AG04450 (cell line): ENCODE measurements at regions not wholly inside any gene's neighbourhood (a gene's known extent, or its start where the extent isn't known, plus 50 kb on each side); places are given as distances from the start of the nearest gene placed in this dataset.

Experiments
- CTCF ChIA-PET: fragments of 300-600, 350-600 bp; formaldehyde crosslinking; extraction: SDS; loops from one replicate; lab custom pipeline; 2022; ENCODE audit warnings: antibody characterized with exemption, inconsistent platforms; lab: Charles Lee
- POLR2A ChIA-PET: fragments of 350-600 bp; formaldehyde crosslinking; extraction: SDS; loops from one replicate; lab custom pipeline; 2021; ENCODE audit warnings: antibody characterized with exemption, inconsistent platforms; lab: Yijun Ruan, JAX
- DNase-seq: peaks from one replicate; pipeline ENCODE4 v3.0.0-alpha.2; 2011; ENCODE audit warnings: low read depth, low spot score
- H3K27ac ChIP-seq: one replicate; pipeline ENCODE4 v1.5.1; 2012; ENCODE audit warnings: low read depth, low read length, control low read depth
- H3K27me3 ChIP-seq: one replicate; pipeline ENCODE4 v1.6.0; 2012; ENCODE audit warnings: low read length; ENCODE audit not compliant: control insufficient read depth, insufficient read depth
- H3K4me3 ChIP-seq: 2 replicates; pipeline ENCODE4 v1.5.1; 2011; ENCODE audit warnings: mild to moderate bottlenecking, low read depth, low read length, control low read depth
- H3K9me3 ChIP-seq: 2 replicates; pipeline ENCODE4 v1.5.1; 2012; ENCODE audit warnings: low read length; ENCODE audit not compliant: control insufficient read depth, insufficient read depth
- CTCF ChIP-seq: IDR thresholded peaks from 2 replicates; pipeline ENCODE4 v1.5.1; 2011; ENCODE audit warnings: low read depth, low read length, control low read depth, inconsistent platforms

- Histone ChIP-seq H3K27me3 (no peaks in the 10 kb centered on the region), H3K9me3 (no peaks in the 10 kb centered on the region), H3K4me3 (no peak overlapping the region), H3K27ac (no peak overlapping the region)
- no peak for DNase-seq
- TF ChIP-seq CTCF, result no peak
- CTCF ChIA-PET, result no interaction called here
- POLR2A ChIA-PET, result no interaction called here
These were observed 145.3 kb upstream of the RRP15 start for GRCh38 chr1:218139761-218140160.

- Histone ChIP-seq H3K27ac (no peak overlapping the region), H3K27me3 (peaks cover 13% of the 10 kb centered on the region), H3K4me3 (no peak overlapping the region), H3K9me3 (no peaks in the 10 kb centered on the region)
- no peak for DNase-seq
- ChIA-PET CTCF (interaction anchor here (1.0 kb wide), 1 partner anchor 11 kb away, joined by 3 read pairs; no protein-coding TSS in a partner anchor), POLR2A (interaction anchor here (0.7 kb wide), 1 partner anchor 14 kb away, joined by 4 read pairs; no protein-coding TSS in a partner anchor)
- TF ChIP-seq CTCF, result no peak
These were observed 128.5 kb upstream of the RRP15 start for GRCh38 chr1:218156595-218156994.

- no peaks in the 10 kb centered on the region; the same call in 1 of the 2 replicates for H3K9me3 ChIP-seq
- POLR2A ChIA-PET, result no interaction called here
- CTCF ChIA-PET, result no interaction called here
- H3K27me3 ChIP-seq, result peaks cover 53% of the 10 kb centered on the region
- no peak for DNase-seq
- no peak for TF ChIP-seq CTCF
- H3K4me3 ChIP-seq, result no peak overlapping the region
- no peak overlapping the region for H3K27ac ChIP-seq
These were observed 121.7 kb upstream of the RRP15 start for GRCh38 chr1:218163371-218163770.

GRCh38 chr1:218164111-218164929, 120.8 kb upstream of the RRP15 start:
- Histone ChIP-seq H3K27ac (no peak overlapping the region), H3K27me3 (peaks cover 54% of the 10 kb centered on the region), H3K4me3 (peak overlapping the region; percentile 51), H3K9me3 (no peaks in the 10 kb centered on the region; the same call in 1 of the 2 replicates)
- POLR2A ChIA-PET, result no interaction called here
- DNase-seq, result no peak
- peak; percentile 7; the same call in 1 of the 2 replicates for TF ChIP-seq CTCF
- CTCF ChIA-PET, result interaction anchor here (0.6 kb wide), 1 partner anchor 487 kb away, joined by 3 read pairs; no protein-coding TSS in a partner anchor
